Activated CD4-positive, alpha-beta T cell treated with anti-CD3 and anti-CD28 coated beads for 24 hours (primary cell): ENCODE measurements at regions not wholly inside any gene's neighbourhood (a gene's known extent, or its start where the extent isn't known, plus 50 kb on each side); places are given as distances from the start of the nearest gene placed in this dataset.

Experiments
- DNase-seq, 2 donors: peaks; one replicate each; pipeline ENCODE4 v3.0.0-alpha.2; 2020; ENCODE audit warnings: low read depth in 2 of 2

- no peak for DNase-seq
These were observed 289.4 kb downstream of the CDC5L start for GRCh38 chr6:44676826-44677433.

GRCh38 chr6:44678252-44678935, 290.9 kb downstream of the CDC5L start:
- no peak for DNase-seq

DNA sequence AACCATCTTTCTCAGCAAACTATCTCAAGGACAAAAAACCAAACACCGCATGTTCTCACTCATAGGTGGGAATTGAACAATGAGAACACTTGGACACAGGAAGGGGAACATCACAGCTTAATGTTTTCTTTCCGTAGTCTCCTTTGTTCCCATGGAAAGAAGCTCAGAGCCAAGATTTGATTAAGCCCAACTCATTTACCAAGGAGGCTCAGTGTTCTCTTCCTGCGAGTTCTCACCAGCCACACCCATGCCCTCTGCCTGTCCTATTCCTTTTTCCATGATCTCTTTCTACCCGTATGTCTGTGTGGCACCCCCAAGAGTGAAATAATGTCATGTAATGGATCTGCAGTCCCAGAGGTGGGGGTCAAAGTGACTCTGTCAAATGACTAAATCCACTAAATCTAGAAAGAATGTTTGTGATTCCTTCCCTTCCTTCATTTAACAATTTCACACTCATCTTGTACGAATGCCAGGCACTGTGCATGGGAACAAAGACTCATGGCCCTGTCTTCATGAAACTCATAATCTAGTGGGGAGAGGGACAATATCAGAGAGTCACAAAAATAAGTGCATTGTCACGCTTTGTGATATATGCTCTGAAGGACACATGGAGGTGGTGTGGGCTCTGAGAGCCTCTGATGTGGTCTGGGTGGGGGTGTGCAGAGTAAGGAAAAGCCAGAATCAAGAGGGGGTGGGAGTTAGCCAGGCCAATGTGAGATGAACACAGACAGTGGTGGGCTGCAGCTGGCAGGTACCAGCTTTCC, 292.1 kb downstream of the CDC5L start:
- no peak for DNase-seq

- no peak for DNase-seq
These were observed 292.8 kb downstream of the CDC5L start for GRCh38 chr6:44680202-44680720.

DNA sequence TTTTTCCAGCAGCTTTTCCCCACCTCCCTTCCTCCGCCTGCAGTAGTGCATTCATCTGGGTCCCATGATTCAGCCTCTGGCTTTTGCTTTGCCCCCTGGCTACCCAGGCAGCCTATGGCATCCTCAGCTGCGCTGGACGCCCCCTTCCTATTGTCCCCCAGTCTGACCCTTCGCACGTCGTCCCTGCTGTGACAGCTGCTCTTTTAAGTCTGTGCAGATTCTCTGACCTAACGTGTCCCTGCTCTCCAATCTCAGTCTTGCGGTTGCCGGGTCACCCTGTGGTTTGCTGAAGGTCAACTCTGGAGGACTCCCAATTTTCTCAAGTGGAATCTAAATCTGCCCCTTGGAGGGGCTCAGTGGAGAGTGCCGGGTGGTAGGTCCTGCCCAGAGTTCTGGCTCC, 294.3 kb downstream of the CDC5L start:
- no peak for DNase-seq

DNA sequence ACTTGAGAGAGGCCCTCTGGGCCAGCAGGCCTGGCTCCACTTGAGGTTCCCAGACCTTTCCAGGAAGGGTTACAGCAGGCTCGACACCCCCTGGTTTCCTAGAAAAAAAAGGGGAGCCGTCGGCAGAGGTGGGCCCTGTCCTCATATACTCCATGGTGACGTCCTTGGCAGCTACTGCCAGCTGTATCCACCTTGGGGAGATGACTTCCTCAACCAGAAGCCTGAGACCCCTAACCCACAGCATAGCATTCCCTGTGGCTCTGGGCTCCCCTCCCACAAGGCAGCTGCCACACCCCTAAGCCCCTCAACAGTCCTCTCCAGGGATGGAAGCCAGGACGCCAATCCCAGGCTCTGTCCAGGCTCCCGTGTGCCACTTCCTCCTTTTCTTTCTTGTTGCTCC, 294.8 kb downstream of the CDC5L start:
- no peak for DNase-seq

GRCh38 chr6:44682987-44683779, 295.7 kb downstream of the CDC5L start:
- DNase-seq: no peak

DNA sequence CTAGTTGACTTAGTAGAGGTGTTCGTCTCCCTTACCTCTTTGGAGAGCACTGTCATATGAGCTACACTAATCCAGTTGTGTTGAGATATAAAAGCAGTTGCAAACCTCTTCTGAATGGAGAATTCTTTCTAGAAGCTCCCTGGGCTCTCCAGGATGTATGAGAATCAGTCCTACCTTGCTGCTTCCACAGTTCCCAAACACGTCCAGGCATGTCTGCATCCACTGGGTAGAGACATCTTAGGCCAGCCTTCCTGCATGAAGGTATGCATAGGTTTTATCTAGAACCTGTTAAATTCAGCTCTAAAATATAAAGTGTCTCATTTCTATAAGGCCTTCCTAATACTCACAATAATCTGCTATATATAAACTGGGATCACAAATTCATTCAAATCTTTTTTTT, 297.7 kb downstream of the CDC5L start:
- DNase-seq: no peak

DNA sequence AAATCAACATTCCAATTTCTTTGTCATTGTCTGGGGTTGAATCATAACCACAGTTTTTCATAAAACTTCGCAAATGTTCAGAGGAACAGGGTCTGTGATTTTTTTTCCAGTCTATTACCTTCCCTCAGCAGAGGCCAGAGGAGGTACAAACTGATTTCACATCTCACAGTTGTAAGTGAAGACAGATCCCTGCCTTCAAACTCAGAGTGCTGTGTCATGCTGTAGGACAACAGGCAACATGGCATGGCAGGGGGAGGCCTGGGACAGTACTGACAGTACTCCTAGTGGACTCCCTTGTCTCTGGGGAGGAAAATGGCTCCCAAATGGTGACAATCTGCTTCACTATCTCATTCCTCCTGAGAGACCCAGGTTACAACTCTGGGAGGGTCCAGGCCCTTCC, 308.6 kb downstream of the CDC5L start:
- DNase-seq: no peak

GRCh38 chr6:44696686-44697085, 309.2 kb downstream of the CDC5L start:
- DNase-seq: no peak

DNA sequence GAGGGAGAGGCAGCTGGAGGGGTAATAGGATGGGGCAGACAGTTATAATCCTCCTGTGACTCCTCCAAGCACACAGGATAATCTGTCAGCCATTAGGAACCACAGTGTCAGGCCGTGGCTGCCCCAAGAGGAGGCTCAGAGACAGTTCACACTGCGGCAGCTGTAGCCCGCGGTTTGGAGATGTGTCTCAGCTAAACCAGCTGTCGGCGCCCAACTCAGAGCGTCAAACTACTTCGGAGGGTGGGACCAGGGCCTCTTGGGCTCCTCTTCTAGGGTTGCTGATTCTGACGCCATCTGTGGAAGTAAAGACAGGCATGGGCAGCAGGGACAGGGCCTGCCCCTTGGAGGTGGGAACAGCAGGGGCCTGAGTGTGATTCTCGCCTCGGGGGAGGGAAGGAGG, 309.8 kb downstream of the CDC5L start:
- no peak for DNase-seq

GRCh38 chr6:44698602-44699001, 311.1 kb downstream of the CDC5L start:
- no peak for DNase-seq

- DNase-seq: no peak
These were observed 311.6 kb downstream of the CDC5L start for GRCh38 chr6:44699082-44699481.

- DNase-seq: no peak
These were observed 312.3 kb downstream of the CDC5L start for GRCh38 chr6:44699851-44700250.

DNA sequence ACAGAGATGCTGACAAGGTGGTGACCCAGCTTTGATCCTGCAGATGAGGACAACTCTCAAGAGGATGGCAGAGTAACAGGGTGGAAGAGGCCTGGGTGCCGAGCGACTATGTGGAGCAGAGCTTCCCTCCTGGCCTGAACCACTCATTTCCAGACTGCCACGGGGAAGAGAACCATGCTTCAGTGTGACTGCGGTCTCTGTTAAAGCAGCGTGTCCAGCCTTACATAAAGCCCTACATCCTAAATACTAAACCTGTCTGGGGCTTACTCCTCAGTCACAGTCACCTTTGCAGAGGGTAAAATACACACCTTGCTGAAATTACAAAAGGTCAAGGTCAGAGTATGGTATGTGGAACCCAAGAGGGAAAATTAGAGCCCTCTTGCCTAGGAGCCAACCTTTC, 312.9 kb downstream of the CDC5L start:
- DNase-seq: no peak

DNA sequence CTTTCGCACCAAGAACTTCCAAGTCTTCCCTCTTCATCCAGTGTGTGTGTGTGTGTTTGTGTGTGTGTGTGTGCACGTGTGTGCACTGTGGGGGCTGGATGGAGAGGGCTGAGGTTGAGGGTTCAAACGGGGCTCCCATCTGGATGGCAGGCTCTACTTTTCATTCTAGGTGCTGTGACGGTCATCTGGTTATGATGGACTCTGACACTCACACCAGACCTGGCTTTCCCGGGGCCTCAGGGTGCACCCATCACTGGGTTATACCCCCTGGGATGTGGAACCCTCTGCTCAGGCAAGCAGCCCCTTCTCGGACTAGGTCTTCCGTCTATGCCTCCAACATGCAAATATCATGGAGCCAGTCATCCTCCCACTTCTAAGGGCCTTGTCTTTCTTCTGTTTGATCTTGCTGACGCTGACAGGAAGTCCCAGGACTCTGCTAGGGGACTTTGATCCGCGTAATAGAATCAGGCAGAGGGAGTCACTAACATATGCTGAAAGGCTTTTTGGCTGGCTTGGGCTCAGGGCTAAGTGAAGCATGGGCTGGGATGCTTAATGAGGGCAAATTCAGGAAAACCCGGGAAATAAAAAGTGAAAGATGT, 313.6 kb downstream of the CDC5L start:
- DNase-seq: no peak

GRCh38 chr6:44701637-44702101, 314.2 kb downstream of the CDC5L start:
- DNase-seq: no peak

- no peak for DNase-seq
These were observed 314.8 kb downstream of the CDC5L start for GRCh38 chr6:44702292-44702691.

GRCh38 chr6:44704240-44705150, 317.0 kb downstream of the CDC5L start:
- peak; percentile 13 to 16 for DNase-seq

GRCh38 chr6:44705596-44705995, 318.1 kb downstream of the CDC5L start:
- no peak for DNase-seq
